ENCODE measurements at regions not wholly inside any gene's neighbourhood (a gene's known extent, or its start where the extent isn't known, plus 50 kb on each side); places are given as distances from the start of the nearest gene placed in this dataset.

DNA sequence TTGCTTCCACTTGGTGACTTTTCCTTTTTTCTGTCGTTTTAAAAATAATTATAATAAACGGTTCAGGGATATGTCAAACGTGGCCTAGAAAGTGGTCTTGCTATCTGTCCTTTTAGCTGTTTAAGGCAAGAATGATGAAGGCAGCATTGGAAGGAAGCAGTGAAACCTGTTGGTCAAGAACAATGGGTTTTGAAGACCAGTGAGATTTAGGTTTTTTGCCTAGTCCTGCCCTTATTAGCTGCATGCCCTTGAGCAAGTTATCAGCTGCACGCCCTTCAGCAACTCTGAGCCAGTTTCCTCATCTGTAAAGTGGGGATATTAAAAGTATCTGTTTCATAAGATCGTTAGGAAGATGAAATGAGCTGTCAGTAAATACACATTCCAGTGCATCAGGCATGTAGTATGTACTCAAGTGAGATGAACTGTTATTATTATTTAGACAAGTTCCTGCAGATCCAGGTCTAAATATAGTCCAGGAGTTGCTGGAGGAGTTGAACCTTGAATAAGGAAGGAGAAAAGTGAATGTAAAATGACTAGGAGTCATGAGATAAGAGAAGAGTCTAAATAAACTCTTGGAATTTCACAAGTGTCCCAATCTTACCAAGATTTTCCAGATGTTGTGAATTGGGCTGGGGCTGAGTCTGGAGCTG is 90.8 kb upstream of the HSD17B12 start:
- no peak overlapping the region for H3K27ac ChIP-seq
- TF ChIP-seq, protein P1, sequence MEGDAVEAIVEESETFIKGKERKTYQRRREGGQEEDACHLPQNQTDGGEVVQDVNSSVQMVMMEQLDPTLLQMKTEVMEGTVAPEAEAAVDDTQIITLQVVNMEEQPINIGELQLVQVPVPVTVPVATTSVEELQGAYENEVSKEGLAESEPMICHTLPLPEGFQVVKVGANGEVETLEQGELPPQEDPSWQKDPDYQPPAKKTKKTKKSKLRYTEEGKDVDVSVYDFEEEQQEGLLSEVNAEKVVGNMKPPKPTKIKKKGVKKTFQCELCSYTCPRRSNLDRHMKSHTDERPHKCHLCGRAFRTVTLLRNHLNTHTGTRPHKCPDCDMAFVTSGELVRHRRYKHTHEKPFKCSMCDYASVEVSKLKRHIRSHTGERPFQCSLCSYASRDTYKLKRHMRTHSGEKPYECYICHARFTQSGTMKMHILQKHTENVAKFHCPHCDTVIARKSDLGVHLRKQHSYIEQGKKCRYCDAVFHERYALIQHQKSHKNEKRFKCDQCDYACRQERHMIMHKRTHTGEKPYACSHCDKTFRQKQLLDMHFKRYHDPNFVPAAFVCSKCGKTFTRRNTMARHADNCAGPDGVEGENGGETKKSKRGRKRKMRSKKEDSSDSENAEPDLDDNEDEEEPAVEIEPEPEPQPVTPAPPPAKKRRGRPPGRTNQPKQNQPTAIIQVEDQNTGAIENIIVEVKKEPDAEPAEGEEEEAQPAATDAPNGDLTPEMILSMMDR (conservative IDR thresholded peaks at IDR 0.05), result no peak

DNA sequence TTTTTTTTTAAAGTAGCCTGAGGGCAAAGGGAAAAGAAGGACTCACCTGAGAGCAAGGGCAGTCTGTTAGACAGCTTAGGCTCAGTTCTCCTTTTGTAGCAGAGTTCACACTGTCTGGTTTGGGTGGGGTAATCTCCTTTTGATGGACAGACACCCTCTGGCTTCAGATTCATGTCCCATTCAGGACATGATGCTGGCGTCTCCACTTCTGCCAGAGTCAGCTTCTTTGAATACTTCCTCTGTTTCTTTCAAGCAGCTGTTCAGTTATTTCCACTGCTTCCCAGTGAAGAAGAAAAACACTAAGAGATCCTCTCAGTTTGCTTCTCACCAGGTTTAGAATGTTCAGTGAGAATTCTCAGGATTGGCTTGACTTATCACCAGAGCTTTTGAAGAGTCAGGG is 79.0 kb upstream of the HSD17B12 start:
- TF ChIP-seq, protein P1 (conservative IDR thresholded peaks at IDR 0.05), result no peak
- no peak overlapping the region for H3K27ac ChIP-seq

DNA sequence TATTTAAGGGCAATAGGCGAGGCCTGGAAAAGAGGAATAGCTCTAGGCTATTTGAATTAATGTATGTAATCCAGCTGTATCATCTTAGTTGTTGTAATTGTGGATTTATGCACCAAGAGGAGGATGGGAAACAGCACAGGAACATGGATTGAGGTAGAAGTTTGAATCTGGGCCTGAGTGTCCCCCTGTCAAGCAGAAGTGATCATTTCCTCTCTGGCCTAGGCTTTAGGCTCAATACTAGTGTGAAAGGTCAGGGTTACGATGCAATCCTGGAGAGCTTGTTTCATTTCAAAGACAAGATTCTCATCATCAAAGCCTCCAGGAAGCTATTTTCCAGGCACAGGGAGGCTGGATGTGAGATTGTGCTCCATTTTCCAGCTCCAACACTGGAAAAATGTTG is 77.9 kb upstream of the HSD17B12 start:
- H3K27ac ChIP-seq, result no peak overlapping the region

DNA sequence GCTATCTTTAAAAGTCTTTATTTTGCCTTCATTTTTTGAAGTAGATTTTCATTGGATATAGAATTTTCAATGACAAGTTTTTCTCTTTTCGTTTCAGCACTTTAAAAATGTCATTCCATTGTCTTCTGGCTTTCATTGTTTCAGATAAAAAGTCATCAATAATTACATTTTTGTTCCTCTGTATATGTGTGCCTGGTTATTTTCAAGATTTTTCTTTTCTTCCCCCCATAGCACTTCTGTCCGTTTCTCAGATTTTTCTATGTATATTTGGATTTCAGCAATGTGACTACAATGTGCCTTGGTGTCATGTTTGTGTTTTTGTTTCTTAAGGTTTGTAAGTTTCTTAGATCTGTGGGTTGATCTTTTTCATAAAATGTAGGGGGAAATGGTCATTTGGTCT is 66.3 kb upstream of the HSD17B12 start:
- TF ChIP-seq, protein P1 (conservative IDR thresholded peaks at IDR 0.05), result no peak
- H3K27ac ChIP-seq, result no peak overlapping the region

More for the DNA sequence above, 77.9 kb upstream of the HSD17B12 start:
- TF ChIP-seq, protein P1 (conservative IDR thresholded peaks at IDR 0.05), result no peak

DNA sequence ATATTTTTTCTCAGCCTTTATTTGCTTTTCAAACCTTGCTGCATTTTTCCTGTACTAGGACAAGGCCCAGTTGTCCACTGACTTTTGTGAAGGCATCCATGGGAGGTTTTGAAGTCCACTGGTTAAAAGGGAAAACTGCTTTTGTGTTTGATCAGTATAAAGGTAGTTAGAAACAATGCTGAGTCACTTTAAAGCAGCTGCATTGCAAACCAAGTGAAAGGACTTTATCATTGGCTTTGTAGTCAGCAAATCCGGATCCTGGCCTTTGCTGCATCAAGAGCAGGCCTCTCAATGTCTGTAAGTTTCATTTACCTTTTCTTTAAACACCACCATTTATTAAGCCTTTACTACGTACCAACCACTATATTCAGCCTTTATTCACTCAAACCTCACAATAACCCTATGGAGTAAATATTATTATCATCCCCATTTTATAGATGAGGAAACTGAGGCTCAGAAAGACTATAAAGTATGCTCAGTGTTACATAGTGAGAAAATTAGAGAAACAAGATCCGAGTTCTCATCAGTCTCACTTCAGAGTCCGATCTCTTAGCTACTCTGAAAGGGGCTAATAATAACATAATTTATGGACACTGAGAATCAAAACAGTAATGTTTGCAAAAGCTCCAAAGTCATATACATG is 60.6 kb upstream of the HSD17B12 start:
- H3K27ac ChIP-seq, result no peak overlapping the region
- TF ChIP-seq, protein P1 (conservative IDR thresholded peaks at IDR 0.05), result no peak

DNA sequence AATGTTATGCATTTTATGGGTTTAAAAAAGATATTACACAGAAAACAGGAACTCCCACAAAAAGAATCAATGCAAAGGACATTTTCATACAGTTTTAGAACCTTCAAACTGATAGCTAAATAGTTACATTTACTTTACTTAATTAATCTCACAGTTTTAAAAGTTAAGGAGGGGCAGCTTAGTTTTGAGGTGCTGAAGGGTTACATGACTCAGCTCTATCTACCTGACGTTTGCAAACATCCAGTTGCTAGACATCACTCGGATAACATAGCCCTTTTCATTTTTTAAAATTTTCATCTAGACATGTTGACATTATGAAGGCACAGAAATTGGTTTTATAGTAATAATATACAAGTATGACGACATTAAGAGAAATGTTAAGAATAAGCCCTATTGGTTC is 53.7 kb upstream of the HSD17B12 start:
- H3K27ac ChIP-seq, result no peak overlapping the region
- TF ChIP-seq, protein P1 (conservative IDR thresholded peaks at IDR 0.05), result no peak
